ENCODE measurements at regions not wholly inside any gene's neighbourhood (a gene's known extent, or its start where the extent isn't known, plus 50 kb on each side); places are given as distances from the start of the nearest gene placed in this dataset.

- intact Hi-C loops (cut with micrococcal nuclease): no loop called here
- Histone ChIP-seq H3K36me3 (no peaks in the 10 kb centered on the region), H3K4me1 (no peaks in the 10 kb centered on the region), H3K27ac (replicated peaks) (no peak overlapping the region), H3K9me3 (replicated peaks) (no peaks in the 10 kb centered on the region), H3K4me3 (no peak overlapping the region), H3K27me3 (ENCODE audit: low read depth) (no peaks in the 10 kb centered on the region)
- DNase-seq: no peak
- TF ChIP-seq CTCF (IDR thresholded peaks at IDR 0.05; ENCODE audit: borderline replicate concordance): no peak
These were observed 1291.3 kb downstream of the FSTL5 start for GRCh38 chr4:160872491-160872890.

- no peak for TF ChIP-seq CTCF (IDR thresholded peaks at IDR 0.05; ENCODE audit: borderline replicate concordance)
- intact Hi-C loops (cut with micrococcal nuclease): no loop called here
- Histone ChIP-seq H3K4me3 (no peak overlapping the region), H3K27me3 (ENCODE audit: low read depth) (no peaks in the 10 kb centered on the region), H3K9me3 (replicated peaks) (no peaks in the 10 kb centered on the region), H3K27ac (replicated peaks) (no peak overlapping the region), H3K4me1 (no peaks in the 10 kb centered on the region), H3K36me3 (no peaks in the 10 kb centered on the region)
- no peak for DNase-seq
These were observed 1286.6 kb downstream of the FSTL5 start for GRCh38 chr4:160877087-160877790.

- no peaks in the 10 kb centered on the region for H3K4me1 ChIP-seq
- no peaks in the 10 kb centered on the region for H3K27me3 ChIP-seq (ENCODE audit: low read depth)
- H3K4me3 ChIP-seq: no peak overlapping the region
- no peak for DNase-seq
- no peak overlapping the region for H3K27ac ChIP-seq (replicated peaks)
- no peaks in the 10 kb centered on the region for H3K36me3 ChIP-seq
- TF ChIP-seq CTCF (IDR thresholded peaks at IDR 0.05; ENCODE audit: borderline replicate concordance): no peak
- H3K9me3 ChIP-seq (replicated peaks): peaks cover 14% of the 10 kb centered on the region
- intact Hi-C loops (cut with micrococcal nuclease): no loop called here
These were observed 1283.6 kb downstream of the FSTL5 start for GRCh38 chr4:160880180-160880579.

GRCh38 chr4:160887668-160888067 lies 1276.1 kb downstream of the FSTL5 start:
- no peak for DNase-seq
- intact Hi-C loops (cut with micrococcal nuclease): no loop called here
- TF ChIP-seq CTCF (IDR thresholded peaks at IDR 0.05; ENCODE audit: borderline replicate concordance): no peak
- H3K4me1 ChIP-seq: no peaks in the 10 kb centered on the region
- H3K27me3 ChIP-seq (ENCODE audit: low read depth): no peaks in the 10 kb centered on the region
- H3K9me3 ChIP-seq (replicated peaks): peaks cover 47% of the 10 kb centered on the region
- H3K36me3 ChIP-seq: no peaks in the 10 kb centered on the region
- H3K4me3 ChIP-seq: no peak overlapping the region
- H3K27ac ChIP-seq (replicated peaks): no peak overlapping the region

GRCh38 chr4:160894128-160894527 lies 1269.7 kb downstream of the FSTL5 start:
- intact Hi-C loops (cut with micrococcal nuclease): no loop called here
- H3K27ac ChIP-seq (replicated peaks): no peak overlapping the region
- H3K27me3 ChIP-seq (ENCODE audit: low read depth): no peaks in the 10 kb centered on the region
- no peak overlapping the region for H3K4me3 ChIP-seq
- TF ChIP-seq CTCF (IDR thresholded peaks at IDR 0.05; ENCODE audit: borderline replicate concordance): no peak
- peaks cover 5% of the 10 kb centered on the region for H3K9me3 ChIP-seq (replicated peaks)
- no peaks in the 10 kb centered on the region for H3K4me1 ChIP-seq
- no peaks in the 10 kb centered on the region for H3K36me3 ChIP-seq
- DNase-seq: no peak
